ENCODE measurements at regions not wholly inside any gene's neighbourhood (a gene's known extent, or its start where the extent isn't known, plus 50 kb on each side); places are given as distances from the start of the nearest gene placed in this dataset.

- Histone ChIP-seq H3K4me2 (ENCODE audit: insufficient read depth, low read length) (no peak overlapping the region), H3K79me2 (ENCODE audit: control insufficient read depth, insufficient read depth, low read length) (no peaks in the 10 kb centered on the region), H3K27ac (ENCODE audit: insufficient read depth, low read depth, low read length) (no peak overlapping the region), H3K27me3 (ENCODE audit: control insufficient read depth in 2 of 2, insufficient read depth in 2 of 2, low read length in 2 of 2) (no peaks in the 10 kb centered on the region), H3K9ac (replicated peaks; ENCODE audit: extremely low read depth, insufficient read depth, low read length) (no peak overlapping the region), H3K9me1 (replicated peaks; ENCODE audit: control insufficient read depth, extremely low read depth, insufficient read depth, low read length) (no peaks in the 10 kb centered on the region), H3K4me1 (ENCODE audit: control insufficient read depth, extremely low read depth, insufficient read depth, low read length) (no peaks in the 10 kb centered on the region), H3K4me3 (replicated peaks in 1 of 3; ENCODE audit: insufficient read depth in 1 of 3, low read depth in 1 of 3, low read length in 3 of 3) (no peak overlapping the region), H3K9me3 (replicated peaks; ENCODE audit: control insufficient read depth, insufficient read depth, low read length) (no peaks in the 10 kb centered on the region), H3K36me3 (ENCODE audit: control insufficient read depth in 2 of 2, extremely low read depth in 1 of 2, insufficient read depth in 2 of 2, low read length in 2 of 2) (no peaks in the 10 kb centered on the region), H2AFZ (ENCODE audit: low read depth, low read length) (no peak overlapping the region), H4K20me1 (replicated peaks; ENCODE audit: control insufficient read depth, extremely low read depth, insufficient read depth, low read length) (no peaks in the 10 kb centered on the region)
- intact Hi-C loops (cut with micrococcal nuclease), result no loop called here
- dilution Hi-C loops (cut with MboI; ENCODE audit: extremely low pct_ligation_motif_present, low sequenced_read_pairs), result no loop called here
- ChIA-PET CTCF (interaction anchor here (1.4 kb wide), 1 partner anchor 195 kb away, joined by 3 read pairs; no protein-coding TSS in a partner anchor), POLR2A (no interaction called here)
- DNase-seq (ENCODE audit: low read depth, low spot score), result no peak
- no peak for TF ChIP-seq POLR2AphosphoS5 (IDR thresholded peaks at IDR 0.05; ENCODE audit: insufficient read depth, low read depth, low read length)
- TF ChIP-seq MYC (IDR thresholded peaks at IDR 0.05; ENCODE audit: low read depth, low read length), result no peak
- TF ChIP-seq MAX (IDR thresholded peaks at IDR 0.05; ENCODE audit: insufficient read depth, insufficient read length), result no peak
- TF ChIP-seq CTCF (IDR thresholded peaks at IDR 0.05; ENCODE audit: extremely low read depth in 1 of 2, insufficient read depth in 1 of 2, low read depth in 1 of 2, low read length in 2 of 2), result no peak
- TF ChIP-seq JUN (IDR thresholded peaks at IDR 0.05; ENCODE audit: borderline replicate concordance, insufficient read depth, insufficient read length, low read depth), result no peak
- no peak for TF ChIP-seq GATA2 (IDR thresholded peaks at IDR 0.05; ENCODE audit: insufficient read depth, insufficient read length, low read depth, low read length)
- FAIRE-seq, result no peak
- no TSS peak for BruUV-seq (replicated peaks)
Measured at GRCh38 chr4:138772366-138772765, 243.2 kb upstream of the NOCT start.
